ENCODE measurements at regions not wholly inside any gene's neighbourhood (a gene's known extent, or its start where the extent isn't known, plus 50 kb on each side); places are given as distances from the start of the nearest gene placed in this dataset.
"Not testable (repeated sequence)": the region's sequence is repeated elsewhere in the genome, so short reads cannot be mapped to it uniquely, and the experiment has no call there.

DNA sequence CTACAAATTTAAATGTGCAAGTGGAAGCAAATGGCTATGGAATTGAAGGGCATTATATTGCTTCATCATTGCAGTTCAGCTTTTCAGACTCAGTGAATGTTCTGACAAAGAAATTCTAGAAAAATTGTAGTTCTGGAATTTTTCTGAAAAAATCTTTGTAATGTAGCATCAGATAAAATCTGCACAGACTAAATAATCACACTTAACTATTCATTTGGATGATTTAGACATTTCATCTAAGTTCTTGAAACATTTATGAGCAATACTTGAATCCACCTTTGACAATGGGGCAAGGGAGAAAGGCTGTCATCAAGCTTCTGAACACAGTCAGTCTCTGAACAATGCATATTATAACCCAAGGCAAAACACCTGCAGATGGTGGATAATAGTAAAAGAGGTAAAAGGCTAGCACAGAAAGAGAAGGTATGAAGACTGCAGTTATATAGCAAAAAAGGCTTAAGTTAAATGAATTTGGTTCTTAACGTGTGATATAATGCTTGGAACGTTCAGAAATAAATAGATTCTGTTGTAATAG, 1352.0 kb upstream of the NUDT12 start:
- DNase-seq, result no peak

GRCh38 chr5:104913841-104914281, 1351.3 kb upstream of the NUDT12 start:
- DNase-seq, result no peak

GRCh38 chr5:104909803-104910202, 1347.2 kb upstream of the NUDT12 start:
- DNase-seq, result no peak

GRCh38 chr5:104904561-104904960, 1342.0 kb upstream of the NUDT12 start:
- no peak for DNase-seq

DNA sequence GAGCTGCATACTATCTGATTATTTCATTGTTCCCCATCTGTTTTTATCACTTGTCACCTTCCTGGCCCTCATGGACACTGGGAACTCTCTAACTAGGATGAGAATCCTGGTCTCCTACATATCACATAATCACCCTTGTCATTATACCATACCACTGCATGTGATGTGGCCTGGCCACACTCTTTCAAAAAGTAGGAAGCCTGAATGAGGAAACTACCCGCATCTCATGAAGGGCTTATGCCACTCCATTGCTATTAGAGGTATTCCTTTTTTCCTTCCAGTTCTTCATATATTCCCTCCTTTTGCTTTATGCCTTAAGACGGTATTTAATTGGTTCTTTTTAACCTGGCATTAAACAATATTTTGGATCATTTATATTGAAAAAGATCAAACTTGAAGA, 1341.4 kb upstream of the NUDT12 start:
- no peak for DNase-seq

- no peak for DNase-seq
Observed at GRCh38 chr5:104891596-104891995, 1329.0 kb upstream of the NUDT12 start.

DNA sequence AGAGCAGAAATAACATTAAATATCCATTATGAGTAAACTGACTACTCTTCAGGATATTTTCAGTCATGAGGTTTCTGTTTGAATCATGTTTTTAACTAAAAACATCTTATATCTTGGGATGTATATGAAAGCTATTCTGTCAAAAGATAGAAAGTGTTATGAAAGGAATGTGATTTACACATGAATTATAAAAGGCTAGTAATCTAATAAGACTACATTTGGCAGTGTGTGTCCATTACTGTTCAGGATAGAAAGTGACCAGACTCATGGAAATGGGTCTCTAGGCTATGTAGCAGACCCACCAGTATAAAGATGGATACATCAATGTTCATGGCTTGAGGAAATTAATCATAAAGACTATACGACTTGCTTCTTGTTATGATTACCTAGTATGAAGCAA, 1328.2 kb upstream of the NUDT12 start:
- DNase-seq, result no peak

DNA sequence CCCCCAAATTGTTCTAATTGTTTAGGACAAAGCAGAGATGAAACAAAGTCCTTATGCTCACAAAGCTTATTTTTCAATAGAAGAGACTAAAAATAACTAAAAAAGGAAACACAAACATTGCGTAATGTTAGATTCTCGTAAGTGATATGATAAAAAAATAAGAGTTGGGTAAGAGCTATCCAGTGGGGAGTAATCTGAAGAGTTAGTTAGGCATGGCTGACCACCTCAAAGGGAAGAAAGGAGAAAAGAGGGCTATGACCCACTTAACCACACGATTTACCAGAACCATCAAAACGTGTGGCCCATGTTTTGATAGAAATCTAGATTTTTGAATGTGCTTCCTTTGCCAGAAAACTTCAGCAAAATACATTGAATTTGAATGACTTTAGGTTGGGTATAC, 1296.8 kb upstream of the NUDT12 start:
- DNase-seq, result no peak

DNA sequence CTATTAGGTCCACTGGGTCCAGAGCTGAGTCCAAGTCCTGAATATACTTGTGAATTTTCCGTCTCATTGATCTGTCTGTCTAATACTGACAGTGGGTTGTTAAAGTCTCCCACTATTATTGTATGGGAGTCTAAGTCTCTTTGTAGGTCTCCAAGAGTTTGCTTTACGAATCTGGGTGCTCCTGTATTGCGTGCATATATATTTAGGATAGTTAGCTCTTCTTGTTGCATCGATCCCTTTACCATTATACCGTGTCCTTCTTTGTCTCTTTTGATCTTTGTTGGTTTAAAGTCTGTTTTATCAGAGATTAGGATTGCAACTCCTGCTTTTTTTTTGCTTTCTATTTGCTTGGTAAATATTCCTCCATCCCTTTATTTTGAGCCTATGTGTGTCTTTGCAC, 1289.5 kb upstream of the NUDT12 start:
- DNase-seq, result not testable (repeated sequence)

GRCh38 chr5:104845541-104845940, 1283.0 kb upstream of the NUDT12 start:
- no peak for DNase-seq

- DNase-seq, result no peak
Observed at GRCh38 chr5:104843822-104844221, 1281.2 kb upstream of the NUDT12 start.

DNA sequence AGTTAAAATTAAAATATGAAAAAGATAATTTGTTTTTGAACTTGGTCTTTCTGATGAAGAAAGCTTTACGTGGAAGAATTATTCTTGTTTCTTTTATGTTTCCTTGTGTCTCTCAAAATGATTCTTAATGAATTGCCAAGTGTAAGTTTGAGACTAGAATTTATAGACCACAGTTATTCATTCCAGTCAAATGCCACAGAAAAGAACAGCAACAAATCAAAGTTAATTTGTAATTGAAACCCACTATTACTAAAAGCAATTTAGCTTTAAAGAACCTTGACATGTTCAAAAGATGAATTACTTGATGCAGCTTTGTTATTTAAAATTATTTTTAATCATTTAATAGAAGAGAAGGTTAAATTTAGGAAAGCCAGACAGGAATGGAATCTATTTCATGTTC, 1277.7 kb upstream of the NUDT12 start:
- no peak for DNase-seq

- not testable (repeated sequence) for DNase-seq
Observed at GRCh38 chr5:104831515-104831914, 1268.9 kb upstream of the NUDT12 start.

GRCh38 chr5:104821606-104822005, 1259.0 kb upstream of the NUDT12 start:
- no peak for DNase-seq

GRCh38 chr5:104817127-104817526, 1254.5 kb upstream of the NUDT12 start:
- no peak for DNase-seq

DNA sequence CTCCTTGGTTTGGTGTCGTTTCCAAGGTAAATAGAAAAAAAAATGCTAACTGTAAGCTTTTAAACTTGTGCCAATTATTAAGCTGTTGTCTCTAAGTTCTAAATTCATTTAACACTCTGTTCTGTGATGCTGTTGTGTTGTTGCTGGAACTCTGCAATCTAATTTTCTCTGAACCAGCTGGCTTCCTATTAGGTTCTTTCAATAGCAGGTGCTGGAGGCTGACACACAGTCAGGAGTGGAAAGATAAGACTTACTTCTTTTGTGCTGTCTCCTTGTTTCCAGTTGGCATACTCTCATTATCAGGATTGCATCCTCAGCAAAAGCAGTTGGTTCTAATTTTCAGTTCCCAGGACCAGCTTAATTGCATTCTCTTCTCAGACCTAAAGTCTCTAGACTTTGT, 1252.6 kb upstream of the NUDT12 start:
- DNase-seq, result no peak

DNA sequence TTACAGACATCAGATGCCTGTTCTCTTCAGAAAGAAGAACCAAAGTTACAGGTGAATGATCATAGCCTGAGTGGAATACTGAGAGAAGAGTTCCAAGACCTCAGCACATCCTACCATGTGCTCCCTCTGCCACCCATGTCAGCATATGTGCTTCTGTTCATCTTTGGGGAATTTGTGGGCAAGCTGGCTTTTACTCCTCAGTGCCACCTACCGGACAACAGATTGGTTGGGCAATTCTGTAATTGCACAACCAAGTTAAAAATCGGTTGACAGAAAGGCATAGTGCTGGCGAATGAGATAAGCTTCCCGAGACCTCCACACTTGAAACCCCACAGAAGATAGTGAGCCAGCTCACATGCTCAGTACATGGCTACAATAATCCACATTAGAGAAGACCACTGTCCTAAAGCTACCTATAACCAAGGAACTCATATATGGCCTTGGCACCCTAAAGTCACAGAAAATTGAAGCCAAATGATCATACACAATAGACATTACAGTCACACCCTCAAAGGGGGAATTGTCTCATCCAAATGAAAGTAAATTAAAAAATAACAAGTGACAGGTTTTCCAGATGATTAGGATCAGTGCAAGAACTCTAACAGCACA, 1238.0 kb upstream of the NUDT12 start:
- DNase-seq, result no peak

DNA sequence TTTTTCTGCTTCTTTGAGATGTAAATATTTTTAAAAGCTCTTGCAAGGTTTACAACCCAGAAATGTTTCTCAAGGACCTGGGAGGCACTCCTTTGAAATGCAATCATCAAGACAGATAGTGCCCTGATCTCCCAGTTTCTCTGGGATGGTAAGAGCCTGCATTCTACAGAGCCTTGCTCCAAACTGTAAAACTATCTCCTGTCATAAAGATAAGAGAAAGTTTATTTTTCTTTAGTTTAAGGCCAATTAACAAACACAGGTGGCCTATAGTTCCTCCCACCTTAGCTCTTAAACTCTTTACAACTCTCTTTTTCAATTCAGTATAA, 1231.1 kb upstream of the NUDT12 start:
- DNase-seq, result no peak

GRCh38 chr5:104793031-104793754, 1230.6 kb upstream of the NUDT12 start:
- no peak for DNase-seq

- no peak for DNase-seq
Observed at GRCh38 chr5:104789366-104789765, 1226.8 kb upstream of the NUDT12 start.

DNA sequence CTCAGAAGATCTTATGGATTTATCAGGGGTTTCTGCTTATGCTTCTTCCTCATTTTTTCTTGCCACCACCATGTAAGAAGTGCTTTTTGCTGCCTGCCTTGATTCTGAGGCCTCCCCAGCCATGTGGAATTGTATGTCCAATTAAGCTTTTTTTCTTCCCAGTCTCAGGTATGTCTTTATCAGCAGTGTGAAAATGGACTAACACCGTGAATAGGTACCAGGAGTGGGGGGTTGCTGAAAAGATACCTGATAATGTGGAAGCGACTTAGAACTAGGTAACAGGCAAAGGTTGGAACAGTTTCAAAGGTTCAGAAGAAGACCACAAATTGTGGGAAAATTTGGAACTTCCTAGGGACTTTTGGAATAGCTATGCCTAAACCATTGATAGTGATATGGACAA, 1222.5 kb upstream of the NUDT12 start:
- DNase-seq, result no peak

GRCh38 chr5:104774372-104774771, 1211.8 kb upstream of the NUDT12 start:
- DNase-seq, result no peak

GRCh38 chr5:104764197-104764596, 1201.6 kb upstream of the NUDT12 start:
- DNase-seq, result no peak

DNA sequence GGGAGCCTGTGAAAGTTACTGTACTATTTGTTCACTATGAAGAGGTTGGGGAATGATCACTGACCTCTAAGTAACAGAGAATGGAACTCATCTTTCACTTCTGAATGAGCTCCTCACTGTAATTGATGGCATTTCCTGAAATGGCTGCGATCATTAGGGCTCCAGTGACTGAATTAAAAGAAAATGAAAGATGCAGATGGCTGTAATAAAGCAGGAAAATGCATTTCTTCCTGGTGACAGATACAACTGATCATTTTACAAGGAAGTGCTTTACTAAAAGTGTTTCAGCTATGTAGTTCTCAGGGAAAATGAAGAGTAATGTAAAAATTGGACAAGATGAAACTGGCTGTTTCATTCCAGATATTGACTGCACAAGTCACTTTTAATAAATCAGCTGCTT, 1200.6 kb upstream of the NUDT12 start:
- no peak for DNase-seq

DNA sequence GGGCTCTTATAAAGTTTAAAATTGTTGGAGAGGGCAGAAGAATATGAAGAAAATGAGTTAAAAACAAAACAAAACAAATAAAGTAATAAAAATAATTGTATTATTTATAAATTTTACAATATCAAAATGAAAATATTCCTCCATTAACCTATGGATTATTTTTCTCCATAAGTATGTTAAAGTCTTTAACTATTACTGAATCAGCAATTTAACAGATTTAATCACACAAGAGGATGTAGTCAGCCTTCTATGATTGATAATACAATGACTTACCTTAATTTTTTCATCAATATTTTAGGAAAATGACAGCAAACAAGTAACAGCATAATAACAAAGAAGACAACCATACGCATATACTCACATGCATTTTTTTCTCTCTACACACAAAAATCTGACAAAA, 1195.3 kb upstream of the NUDT12 start:
- no peak for DNase-seq

Data from 8988T (cell line).